ENCODE measurements at regions not wholly inside any gene's neighbourhood (a gene's known extent, or its start where the extent isn't known, plus 50 kb on each side); places are given as distances from the start of the nearest gene placed in this dataset.

GRCh38 chr11:70669281-70669680, 271.0 kb downstream of the CTTN start:
- peaks cover 45 to 60% (median 57%) of the 10 kb centered on the region in 3 donors for H3K27me3 ChIP-seq (ENCODE audit: control insufficient read depth in 3 of 3, insufficient read depth in 3 of 3, low read length in 3 of 3)
- H3K9me3 ChIP-seq (ENCODE audit: control insufficient read depth in 3 of 3, low read length in 3 of 3): no peaks in the 10 kb centered on the region
- H3K4me3 ChIP-seq (ENCODE audit: low read length in 3 of 3): no peak overlapping the region
- no peak overlapping the region for H3K9ac ChIP-seq (ENCODE audit: low read depth in 1 of 3, low read length in 3 of 3)
- peaks cover 0 to 11% (median 10%) of the 10 kb centered on the region in 3 donors for H3K4me1 ChIP-seq (ENCODE audit: control insufficient read depth in 3 of 3, insufficient read depth in 3 of 3, low read length in 3 of 3)
- no peak overlapping the region for H3K27ac ChIP-seq (ENCODE audit: low read depth, low read length)
- H3K36me3 ChIP-seq (ENCODE audit: control insufficient read depth in 3 of 3, insufficient read depth in 3 of 3, low read length in 3 of 3): no peaks in the 10 kb centered on the region

GRCh38 chr11:70669871-70670675, 271.7 kb downstream of the CTTN start:
- H3K27ac ChIP-seq (ENCODE audit: low read depth, low read length): no peak overlapping the region
- peaks cover 0 to 7% (median 6%) of the 10 kb centered on the region in 3 donors for H3K4me1 ChIP-seq (ENCODE audit: control insufficient read depth in 3 of 3, insufficient read depth in 3 of 3, low read length in 3 of 3)
- no peaks in the 10 kb centered on the region for H3K36me3 ChIP-seq (ENCODE audit: control insufficient read depth in 3 of 3, insufficient read depth in 3 of 3, low read length in 3 of 3)
- peaks cover 38 to 53% (median 50%) of the 10 kb centered on the region in 3 donors for H3K27me3 ChIP-seq (ENCODE audit: control insufficient read depth in 3 of 3, insufficient read depth in 3 of 3, low read length in 3 of 3)
- H3K9me3 ChIP-seq (ENCODE audit: control insufficient read depth in 3 of 3, low read length in 3 of 3): no peaks in the 10 kb centered on the region
- H3K4me3 ChIP-seq (ENCODE audit: low read length in 3 of 3): no peak overlapping the region
- H3K9ac ChIP-seq (ENCODE audit: low read depth in 1 of 3, low read length in 3 of 3): no peak overlapping the region

- Histone ChIP-seq H3K9ac (ENCODE audit: low read depth in 1 of 3, low read length in 3 of 3) (no peak overlapping the region), H3K27ac (ENCODE audit: low read depth, low read length) (no peak overlapping the region), H3K27me3 (ENCODE audit: control insufficient read depth in 3 of 3, insufficient read depth in 3 of 3, low read length in 3 of 3) (peaks cover 33 to 49% (median 48%) of the 10 kb centered on the region in 3 donors)
These were observed 272.3 kb downstream of the CTTN start for GRCh38 chr11:70670676-70671034.

GRCh38 chr11:70671083-70671482, 272.8 kb downstream of the CTTN start:
- H3K9me3 ChIP-seq (ENCODE audit: control insufficient read depth in 3 of 3, low read length in 3 of 3): no peaks in the 10 kb centered on the region
- no peak overlapping the region for H3K27ac ChIP-seq (ENCODE audit: low read depth, low read length)
- peaks cover 0 to 7% (median 6%) of the 10 kb centered on the region in 3 donors for H3K4me1 ChIP-seq (ENCODE audit: control insufficient read depth in 3 of 3, insufficient read depth in 3 of 3, low read length in 3 of 3)
- no peak overlapping the region for H3K9ac ChIP-seq (ENCODE audit: low read depth in 1 of 3, low read length in 3 of 3)
- peaks cover 29 to 46% (median 44%) of the 10 kb centered on the region in 3 donors for H3K27me3 ChIP-seq (ENCODE audit: control insufficient read depth in 3 of 3, insufficient read depth in 3 of 3, low read length in 3 of 3)
- H3K4me3 ChIP-seq (ENCODE audit: low read length in 3 of 3): peak overlapping the region in 1 of 3 donors; percentile 6
- no peaks in the 10 kb centered on the region for H3K36me3 ChIP-seq (ENCODE audit: control insufficient read depth in 3 of 3, insufficient read depth in 3 of 3, low read length in 3 of 3)

More at GRCh38 chr11:70670676-70671034, 272.3 kb downstream of the CTTN start:
- H3K4me3 ChIP-seq (ENCODE audit: low read length in 3 of 3): no peak overlapping the region
- no peaks in the 10 kb centered on the region for H3K36me3 ChIP-seq (ENCODE audit: control insufficient read depth in 3 of 3, insufficient read depth in 3 of 3, low read length in 3 of 3)
- H3K9me3 ChIP-seq (ENCODE audit: control insufficient read depth in 3 of 3, low read length in 3 of 3): no peaks in the 10 kb centered on the region
- H3K4me1 ChIP-seq (ENCODE audit: control insufficient read depth in 3 of 3, insufficient read depth in 3 of 3, low read length in 3 of 3): peaks cover 0 to 7% (median 6%) of the 10 kb centered on the region in 3 donors

- H3K27ac ChIP-seq (ENCODE audit: low read depth, low read length): no peak overlapping the region
- H3K9me3 ChIP-seq (ENCODE audit: control insufficient read depth in 3 of 3, low read length in 3 of 3): no peaks in the 10 kb centered on the region
- no peak overlapping the region for H3K9ac ChIP-seq (ENCODE audit: low read depth in 1 of 3, low read length in 3 of 3)
- peaks cover 29 to 41% (median 41%) of the 10 kb centered on the region in 3 donors for H3K27me3 ChIP-seq (ENCODE audit: control insufficient read depth in 3 of 3, insufficient read depth in 3 of 3, low read length in 3 of 3)
- peaks cover 0 to 7% (median 6%) of the 10 kb centered on the region in 3 donors for H3K4me1 ChIP-seq (ENCODE audit: control insufficient read depth in 3 of 3, insufficient read depth in 3 of 3, low read length in 3 of 3)
- H3K36me3 ChIP-seq (ENCODE audit: control insufficient read depth in 3 of 3, insufficient read depth in 3 of 3, low read length in 3 of 3): no peaks in the 10 kb centered on the region
- no peak overlapping the region for H3K4me3 ChIP-seq (ENCODE audit: low read length in 3 of 3)
These were observed 273.3 kb downstream of the CTTN start for GRCh38 chr11:70671611-70672010.

- Histone ChIP-seq H3K4me3 (ENCODE audit: low read length in 3 of 3) (no peak overlapping the region), H3K27ac (ENCODE audit: low read depth, low read length) (no peak overlapping the region), H3K9ac (ENCODE audit: low read depth in 1 of 3, low read length in 3 of 3) (no peak overlapping the region), H3K27me3 (ENCODE audit: control insufficient read depth in 3 of 3, insufficient read depth in 3 of 3, low read length in 3 of 3) (peaks cover 26 to 33% (median 27%) of the 10 kb centered on the region in 3 donors), H3K4me1 (ENCODE audit: control insufficient read depth in 3 of 3, insufficient read depth in 3 of 3, low read length in 3 of 3) (peaks cover 0 to 7% (median 6%) of the 10 kb centered on the region in 3 donors), H3K9me3 (ENCODE audit: control insufficient read depth in 3 of 3, low read length in 3 of 3) (no peaks in the 10 kb centered on the region), H3K36me3 (ENCODE audit: control insufficient read depth in 3 of 3, insufficient read depth in 3 of 3, low read length in 3 of 3) (no peaks in the 10 kb centered on the region)
These were observed 274.8 kb downstream of the CTTN start for GRCh38 chr11:70672991-70673653.

GRCh38 chr11:70674605-70675004, 276.3 kb downstream of the CTTN start:
- H3K4me3 ChIP-seq (ENCODE audit: low read length in 3 of 3): no peak overlapping the region
- H3K4me1 ChIP-seq (ENCODE audit: control insufficient read depth in 3 of 3, insufficient read depth in 3 of 3, low read length in 3 of 3): peaks cover 0 to 7% (median 6%) of the 10 kb centered on the region in 3 donors
- H3K9ac ChIP-seq (ENCODE audit: low read depth in 1 of 3, low read length in 3 of 3): no peak overlapping the region
- H3K27ac ChIP-seq (ENCODE audit: low read depth, low read length): no peak overlapping the region
- no peaks in the 10 kb centered on the region for H3K9me3 ChIP-seq (ENCODE audit: control insufficient read depth in 3 of 3, low read length in 3 of 3)
- H3K27me3 ChIP-seq (ENCODE audit: control insufficient read depth in 3 of 3, insufficient read depth in 3 of 3, low read length in 3 of 3): peaks cover 14 to 35% (median 28%) of the 10 kb centered on the region in 3 donors
- no peaks in the 10 kb centered on the region for H3K36me3 ChIP-seq (ENCODE audit: control insufficient read depth in 3 of 3, insufficient read depth in 3 of 3, low read length in 3 of 3)

- no peak overlapping the region for H3K27ac ChIP-seq (ENCODE audit: low read depth, low read length)
- no peaks in the 10 kb centered on the region for H3K4me1 ChIP-seq (ENCODE audit: control insufficient read depth in 3 of 3, insufficient read depth in 3 of 3, low read length in 3 of 3)
- no peak overlapping the region for H3K4me3 ChIP-seq (ENCODE audit: low read length in 3 of 3)
- H3K9me3 ChIP-seq (ENCODE audit: control insufficient read depth in 3 of 3, low read length in 3 of 3): no peaks in the 10 kb centered on the region
- H3K9ac ChIP-seq (ENCODE audit: low read depth in 1 of 3, low read length in 3 of 3): no peak overlapping the region
- no peaks in the 10 kb centered on the region for H3K36me3 ChIP-seq (ENCODE audit: control insufficient read depth in 3 of 3, insufficient read depth in 3 of 3, low read length in 3 of 3)
- peaks cover 13 to 35% (median 28%) of the 10 kb centered on the region in 3 donors for H3K27me3 ChIP-seq (ENCODE audit: control insufficient read depth in 3 of 3, insufficient read depth in 3 of 3, low read length in 3 of 3)
These were observed 277.5 kb downstream of the CTTN start for GRCh38 chr11:70675697-70676374.

GRCh38 chr11:70677232-70677916, 279.0 kb downstream of the CTTN start:
- Histone ChIP-seq H3K9ac (ENCODE audit: low read depth in 1 of 3, low read length in 3 of 3) (no peak overlapping the region), H3K4me3 (ENCODE audit: low read length in 3 of 3) (no peak overlapping the region), H3K9me3 (ENCODE audit: control insufficient read depth in 3 of 3, low read length in 3 of 3) (no peaks in the 10 kb centered on the region), H3K4me1 (ENCODE audit: control insufficient read depth in 3 of 3, insufficient read depth in 3 of 3, low read length in 3 of 3) (no peaks in the 10 kb centered on the region), H3K36me3 (ENCODE audit: control insufficient read depth in 3 of 3, insufficient read depth in 3 of 3, low read length in 3 of 3) (no peaks in the 10 kb centered on the region), H3K27ac (ENCODE audit: low read depth, low read length) (no peak overlapping the region), H3K27me3 (ENCODE audit: control insufficient read depth in 3 of 3, insufficient read depth in 3 of 3, low read length in 3 of 3) (peaks cover 6 to 39% (median 19%) of the 10 kb centered on the region in 3 donors)
